H1 (cell line): ENCODE measurements at regions not wholly inside any gene's neighbourhood (a gene's known extent, or its start where the extent isn't known, plus 50 kb on each side); places are given as distances from the start of the nearest gene placed in this dataset.

Experiments used
- CTCF ChIA-PET: fragments of 300-600 bp; sonication (Branson Sonifier 250); formaldehyde crosslinking; loops from one replicate; lab custom pipeline; 2021; ENCODE audit not compliant: partially characterized antibody; lab: Charles Lee
- POLR2A ChIA-PET: fragments of 300-600 bp; sonication (Branson Sonifier 250); formaldehyde crosslinking; loops from one replicate; lab custom pipeline; 2021; ENCODE audit warnings: inconsistent platforms; ENCODE audit not compliant: partially characterized antibody; lab: Charles Lee
- DNase-seq, 2 experiments: peaks; one replicate each; pipeline versions ENCODE4 v3.0.0 to v3.0.0-alpha.2; 2010 to 2022; ENCODE audit warnings: low spot score in 2 of 2, low read depth in 1 of 2, mixed read lengths in 1 of 2
- FAIRE-seq: peaks from 2 replicates; lab custom pipeline; 2011; peaks lifted over from hg19 to GRCh38; lab: Jason Lieb, UNC
- H2AFZ ChIP-seq: 2 replicates; pipeline ENCODE4 v1.8.1; 2012; ENCODE audit warnings: low read length, inconsistent platforms
- H2AK5ac ChIP-seq: 2 replicates; pipeline ENCODE4 v1.6.1; 2013; ENCODE audit warnings: low read depth, low read length
- H2BK120ac ChIP-seq: replicated peaks from 2 replicates; pipeline ENCODE3; 2013; ENCODE audit warnings: low read depth, low read length, inconsistent platforms
- H2BK12ac ChIP-seq: 2 replicates; pipeline ENCODE4 v1.6.1; 2013; ENCODE audit warnings: low read depth, low read length
- H2BK15ac ChIP-seq: 2 replicates; pipeline ENCODE4 v1.6.1; 2013; ENCODE audit warnings: low read length
- H2BK20ac ChIP-seq: 2 replicates; pipeline ENCODE4 v1.6.1; 2013; ENCODE audit warnings: low read length
- H2BK5ac ChIP-seq: 2 replicates; pipeline ENCODE4 v1.6.1; 2013; ENCODE audit warnings: low read depth, low read length
- H3K14ac ChIP-seq: 2 replicates; pipeline ENCODE4 v1.6.1; 2013; ENCODE audit warnings: inconsistent platforms; ENCODE audit not compliant: insufficient read length
- H3K18ac ChIP-seq: 2 replicates; pipeline ENCODE4 v1.6.1; 2013; ENCODE audit warnings: low read length; ENCODE audit errors: extremely low read depth
- H3K23ac ChIP-seq: 2 replicates; pipeline ENCODE4 v1.6.1; 2013; ENCODE audit warnings: inconsistent platforms; ENCODE audit not compliant: insufficient read length
- H3K23me2 ChIP-seq: 2 replicates; pipeline ENCODE4 v1.6.1; 2013; ENCODE audit warnings: low read depth, low read length
- H3K27ac ChIP-seq: 2 replicates; pipeline ENCODE4 v1.6.1; 2011; ENCODE audit warnings: low read depth, low read length, inconsistent platforms
- H3K27me3 ChIP-seq, 4 experiments: replicated peaks in 1 of 4; 1 replicate in 1 of 4; 2 replicates in 3 of 4; pipeline versions ENCODE4 v1.6.1 to v1.8.1; 2011 to 2013; ENCODE audit warnings: low read length in 3 of 4, mild to moderate bottlenecking in 3 of 4, inconsistent platforms in 2 of 4, mixed read lengths in 2 of 4, moderate library complexity in 1 of 4; ENCODE audit not compliant: control insufficient read depth in 3 of 4, insufficient read depth in 3 of 4; ENCODE audit errors: extremely low read depth in 1 of 4
- H3K36me3 ChIP-seq, 4 experiments: 2 replicates each; pipeline versions ENCODE4 v1.6.1 to v1.8.1; 2011 to 2013; ENCODE audit warnings: mild to moderate bottlenecking in 4 of 4, low read length in 3 of 4, moderate library complexity in 2 of 4, control low read depth in 1 of 4, inconsistent platforms in 1 of 4; ENCODE audit not compliant: insufficient read depth in 4 of 4, control insufficient read depth in 2 of 4
- H3K4ac ChIP-seq: replicated peaks from 2 replicates; pipeline ENCODE3; 2013; ENCODE audit warnings: low read length, low read depth, mixed read lengths, inconsistent platforms; ENCODE audit not compliant: insufficient read length
- H3K4me1 ChIP-seq, 4 experiments: replicated peaks in 1 of 4; 1 replicate in 1 of 4; 2 replicates in 3 of 4; pipeline versions ENCODE4 v1.6.1 to v1.8.1; 2011 to 2013; ENCODE audit warnings: low read length in 3 of 4, inconsistent platforms in 2 of 4, mixed read lengths in 1 of 4; ENCODE audit not compliant: insufficient read depth in 4 of 4, control insufficient read depth in 3 of 4
- H3K4me2 ChIP-seq, 2 experiments: 2 replicates each; pipeline versions ENCODE4 v1.6.1 to v1.8.1; 2011 to 2013; ENCODE audit warnings: low read depth in 2 of 2, low read length in 2 of 2, control low read depth in 1 of 2, inconsistent platforms in 1 of 2, mild to moderate bottlenecking in 1 of 2; ENCODE audit not compliant: insufficient read depth in 1 of 2
- H3K4me3 ChIP-seq, 4 experiments: fragments of 200-600, 300-600 bp in 1 of 4; sonication (generic), shearing (Covaris generic), sonication (Bioruptor Twin) in 1 of 4; 2 replicates each; pipeline versions ENCODE4 v1.5.1 to v1.8.1; 2011 to 2016; ENCODE audit warnings: low read length in 4 of 4, low read depth in 3 of 4, control low read depth in 2 of 4, inconsistent platforms in 2 of 4, mild to moderate bottlenecking in 2 of 4, mixed read lengths in 1 of 4, moderate library complexity in 1 of 4; ENCODE audit not compliant: insufficient read depth in 2 of 4; ENCODE audit errors: extremely low read depth in 1 of 4
- H3K56ac ChIP-seq: replicated peaks from 2 replicates; pipeline ENCODE3; 2013; ENCODE audit warnings: low read depth, mild to moderate bottlenecking, mixed read lengths, low read length, inconsistent platforms; ENCODE audit not compliant: insufficient read length
- H3K79me1 ChIP-seq: 2 replicates; pipeline ENCODE4 v1.6.1; 2013; ENCODE audit warnings: low read depth, low read length, control low read depth
- H3K79me2 ChIP-seq, 2 experiments: 2 replicates each; pipeline versions ENCODE4 v1.6.1 to v1.8.1; 2012 to 2013; ENCODE audit warnings: low read length in 2 of 2, mild to moderate bottlenecking in 2 of 2, inconsistent platforms in 1 of 2; ENCODE audit not compliant: insufficient read depth in 2 of 2, control insufficient read depth in 1 of 2
- H3K9ac ChIP-seq, 4 experiments: replicated peaks in 1 of 4; 1 replicate in 1 of 4; 2 replicates in 3 of 4; pipeline versions ENCODE4 v1.6.1 to v1.8.1; 2011 to 2013; ENCODE audit warnings: low read depth in 3 of 4, low read length in 3 of 4, control low read depth in 2 of 4, mild to moderate bottlenecking in 2 of 4, moderate library complexity in 2 of 4, inconsistent platforms in 1 of 4; ENCODE audit errors: extremely low read depth in 1 of 4
- H3K9me3 ChIP-seq, 2 experiments: 2 replicates each; pipeline versions ENCODE4 v1.6.1 to v1.8.1; 2012 to 2013; ENCODE audit warnings: mild to moderate bottlenecking in 2 of 2, moderate library complexity in 2 of 2, control low read depth in 1 of 2, inconsistent platforms in 1 of 2, low read depth in 1 of 2, low read length in 1 of 2, mixed read lengths in 1 of 2; ENCODE audit not compliant: insufficient read depth in 2 of 2
- H4K20me1 ChIP-seq, 2 experiments: replicated peaks in 1 of 2; 2 replicates each; pipeline versions ENCODE3 to v1.8.1; 2011 to 2013; ENCODE audit warnings: inconsistent platforms in 2 of 2, low read length in 2 of 2, mild to moderate bottlenecking in 1 of 2; ENCODE audit not compliant: insufficient read depth in 2 of 2, control insufficient read depth in 1 of 2
- H4K5ac ChIP-seq: 2 replicates; pipeline ENCODE4 v1.6.1; 2013; ENCODE audit warnings: low read length, low read depth, mixed read lengths, inconsistent platforms; ENCODE audit not compliant: insufficient read length
- H4K8ac ChIP-seq: 2 replicates; pipeline ENCODE4 v1.8.0; 2013; ENCODE audit warnings: mild to moderate bottlenecking, moderate library complexity, low read length, inconsistent platforms; ENCODE audit not compliant: insufficient read depth; ENCODE audit errors: extremely low read depth
- H4K91ac ChIP-seq: replicated peaks from 2 replicates; pipeline ENCODE3; 2013; ENCODE audit warnings: low read length, mixed read lengths, inconsistent platforms; ENCODE audit not compliant: insufficient read length
- EP300 ChIP-seq, 2 experiments: IDR thresholded peaks; 1 replicate in 1 of 2; 2 replicates in 1 of 2; pipeline ENCODE4 v1.6.1; 2011 to 2012; ENCODE audit warnings: low read depth in 2 of 2, low read length in 2 of 2, mild to moderate bottlenecking in 2 of 2, borderline replicate concordance in 1 of 2, inconsistent platforms in 1 of 2, moderate library complexity in 1 of 2
- POU5F1 ChIP-seq: IDR thresholded peaks from 2 replicates; pipeline ENCODE4 v1.6.1; 2011; ENCODE audit warnings: low read depth, mild to moderate bottlenecking, low read length, moderate library complexity
- WGBS, 2 experiments: shearing (Covaris generic) in 1 of 2; methylation state at CpG; one replicate each; pipeline versions ENCODE4 v1.1.6 to v1.1.7; 2013 to 2015; ENCODE audit warnings: low lambda C conversion rate in 2 of 2, mixed read lengths in 2 of 2, inconsistent platforms in 1 of 2, low coverage in 1 of 2, missing lambda C conversion rate in 1 of 2; ENCODE audit not compliant: insufficient replicate concordance in 2 of 2, insufficient coverage in 1 of 2, insufficient read length in 1 of 2; ENCODE audit errors: extremely low coverage in 1 of 2, missing lambda C conversion rate in 1 of 2; 5-methylcytosine and 5-hydroxymethylcytosine counted together

DNA sequence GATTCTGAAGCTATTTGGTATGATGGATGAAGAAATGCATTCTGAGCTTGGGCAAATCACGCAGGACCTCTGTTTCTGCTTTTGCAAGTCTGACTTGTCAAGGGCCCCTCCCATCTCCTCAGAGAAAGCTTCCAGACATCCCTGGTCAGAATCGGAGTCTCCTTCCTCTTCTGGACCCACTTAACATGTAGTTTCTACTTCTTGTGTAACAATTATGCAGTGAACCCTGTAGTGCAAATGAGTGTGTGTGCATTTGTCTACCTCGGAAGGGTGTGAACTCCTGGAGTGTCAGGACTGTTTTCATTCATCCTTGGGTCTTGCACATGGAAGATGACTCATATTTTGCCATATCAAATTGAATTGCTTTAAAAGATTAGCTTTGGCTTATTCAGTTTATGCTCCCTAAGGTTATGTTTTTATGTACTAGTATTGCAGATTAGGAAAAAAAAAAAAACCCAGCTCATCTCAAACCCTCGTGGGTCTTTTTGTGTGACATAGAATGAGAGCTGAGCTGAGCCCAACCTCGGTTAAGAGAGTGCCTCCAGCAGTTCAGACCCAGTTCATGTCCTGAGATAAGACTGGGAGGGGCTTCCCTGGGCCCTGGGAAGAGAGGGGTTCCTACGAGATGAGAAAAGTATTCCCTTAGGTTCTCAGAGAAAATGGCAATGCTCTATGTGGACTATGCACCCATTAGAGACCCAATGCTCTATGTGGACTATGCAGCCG lies 61.1 kb upstream of the RPL34 start:
- no peak overlapping the region for H3K56ac ChIP-seq
- POLR2A ChIA-PET = no interaction called here

More for the DNA sequence above, 61.1 kb upstream of the RPL34 start:
- Histone ChIP-seq H2BK120ac (no peak overlapping the region), H2AFZ (no peak overlapping the region), H2AK5ac (no peak overlapping the region), H3K23ac (no peak overlapping the region), H3K4me1 (no peaks in the 10 kb centered on the region), H3K36me3 (no peaks in the 10 kb centered on the region), H3K27ac (no peak overlapping the region), H3K23me2 (no peaks in the 10 kb centered on the region), H3K4me2 (no peak overlapping the region), H3K4ac (no peak overlapping the region), H3K79me1 (no peaks in the 10 kb centered on the region), H2BK15ac (no peak overlapping the region), H4K5ac (no peak overlapping the region), H3K14ac (no peak overlapping the region), H4K20me1 (no peaks in the 10 kb centered on the region), H3K4me3 (no peak overlapping the region), H3K27me3 (no peaks in the 10 kb centered on the region), H2BK5ac (no peak overlapping the region), H3K18ac (no peak overlapping the region), H3K9me3 (no peaks in the 10 kb centered on the region), H2BK20ac (no peak overlapping the region), H4K8ac (no peak overlapping the region), H3K79me2 (no peaks in the 10 kb centered on the region), H2BK12ac (no peak overlapping the region), H4K91ac (no peak overlapping the region), H3K9ac (no peak overlapping the region)
- no peak for DNase-seq
- FAIRE-seq = no peak
- CTCF ChIA-PET = interaction anchor here (0.6 to 1.8 kb wide), 4 partner anchors 13 to 1401 kb away, joined by 3 to 11 read pairs (median 4); no protein-coding TSS in a partner anchor
- no peak for TF ChIP-seq EP300 (IDR thresholded peaks at IDR 0.05; ENCODE audit: borderline replicate concordance in 1 of 2, low read depth in 2 of 2, low read length in 2 of 2)
- no peak for TF ChIP-seq POU5F1
- WGBS, 2 experiments = 83% methylated on average over 7 of the region's 7 CpGs; no CpG with 5 or more reads in 1 of the 2 experiments
